ENCODE measurements at regions not wholly inside any gene's neighbourhood (a gene's known extent, or its start where the extent isn't known, plus 50 kb on each side); places are given as distances from the start of the nearest gene placed in this dataset.
A peak's percentile ranks its signal among the peaks of the same experiment; 100 is the strongest.
"Not testable (repeated sequence)": the region's sequence is repeated elsewhere in the genome, so short reads cannot be mapped to it uniquely, and the experiment has no call there.

- DNase-seq (ENCODE audit: low read depth): no peak
Measured at GRCh38 chr5:174542037-174542436, 182.3 kb upstream of the MSX2 start.

GRCh38 chr5:174542471-174542870, 181.9 kb upstream of the MSX2 start:
- DNase-seq (ENCODE audit: low read depth): no peak

GRCh38 chr5:174545926-174546325, 178.5 kb upstream of the MSX2 start:
- DNase-seq (ENCODE audit: low read depth): no peak

- no peak for DNase-seq (ENCODE audit: low read depth)
Measured at GRCh38 chr5:174547814-174548213, 176.6 kb upstream of the MSX2 start.

- no peak for DNase-seq (ENCODE audit: low read depth)
Measured at GRCh38 chr5:174549254-174549653, 175.1 kb upstream of the MSX2 start.

- no peak for DNase-seq (ENCODE audit: low read depth)
Measured at GRCh38 chr5:174550026-174550425, 174.4 kb upstream of the MSX2 start.

- DNase-seq (ENCODE audit: low read depth): no peak
Measured at GRCh38 chr5:174552428-174552827, 172.0 kb upstream of the MSX2 start.

- DNase-seq (ENCODE audit: low read depth): no peak
Measured at GRCh38 chr5:174553556-174553955, 170.8 kb upstream of the MSX2 start.

GRCh38 chr5:174555726-174556125, 168.7 kb upstream of the MSX2 start:
- no peak for DNase-seq (ENCODE audit: low read depth)

- DNase-seq (ENCODE audit: low read depth): no peak
Measured at GRCh38 chr5:174556756-174557155, 167.6 kb upstream of the MSX2 start.

- no peak for DNase-seq (ENCODE audit: low read depth)
Measured at GRCh38 chr5:174558190-174558589, 166.2 kb upstream of the MSX2 start.

- no peak for DNase-seq (ENCODE audit: low read depth)
Measured at GRCh38 chr5:174559141-174559540, 165.2 kb upstream of the MSX2 start.

GRCh38 chr5:174559566-174560090, 164.8 kb upstream of the MSX2 start:
- no peak for DNase-seq (ENCODE audit: low read depth)

GRCh38 chr5:174560861-174561260, 163.5 kb upstream of the MSX2 start:
- DNase-seq (ENCODE audit: low read depth): no peak

GRCh38 chr5:174563040-174563439, 161.3 kb upstream of the MSX2 start:
- DNase-seq (ENCODE audit: low read depth): not testable (repeated sequence)

GRCh38 chr5:174563899-174564298, 160.5 kb upstream of the MSX2 start:
- DNase-seq (ENCODE audit: low read depth): no peak

GRCh38 chr5:174567506-174568141, 156.8 kb upstream of the MSX2 start:
- DNase-seq (ENCODE audit: low read depth): no peak

GRCh38 chr5:174570662-174571061, 153.7 kb upstream of the MSX2 start:
- no peak for DNase-seq (ENCODE audit: low read depth)

- DNase-seq (ENCODE audit: low read depth): peak; percentile 91
Measured at GRCh38 chr5:174571662-174572397, 152.6 kb upstream of the MSX2 start.

- DNase-seq (ENCODE audit: low read depth): peak; percentile 21
Measured at GRCh38 chr5:174572591-174572990, 151.8 kb upstream of the MSX2 start.

- DNase-seq (ENCODE audit: low read depth): no peak
Measured at GRCh38 chr5:174573221-174573994, 151.0 kb upstream of the MSX2 start.

- no peak for DNase-seq (ENCODE audit: low read depth)
Measured at GRCh38 chr5:174575043-174575442, 149.3 kb upstream of the MSX2 start.
